ENCODE measurements at regions not wholly inside any gene's neighbourhood (a gene's known extent, or its start where the extent isn't known, plus 50 kb on each side); places are given as distances from the start of the nearest gene placed in this dataset.
A peak's percentile ranks its signal among the peaks of the same experiment; 100 is the strongest.
"Not testable (repeated sequence)": the region's sequence is repeated elsewhere in the genome, so short reads cannot be mapped to it uniquely, and the experiment has no call there.

DNA sequence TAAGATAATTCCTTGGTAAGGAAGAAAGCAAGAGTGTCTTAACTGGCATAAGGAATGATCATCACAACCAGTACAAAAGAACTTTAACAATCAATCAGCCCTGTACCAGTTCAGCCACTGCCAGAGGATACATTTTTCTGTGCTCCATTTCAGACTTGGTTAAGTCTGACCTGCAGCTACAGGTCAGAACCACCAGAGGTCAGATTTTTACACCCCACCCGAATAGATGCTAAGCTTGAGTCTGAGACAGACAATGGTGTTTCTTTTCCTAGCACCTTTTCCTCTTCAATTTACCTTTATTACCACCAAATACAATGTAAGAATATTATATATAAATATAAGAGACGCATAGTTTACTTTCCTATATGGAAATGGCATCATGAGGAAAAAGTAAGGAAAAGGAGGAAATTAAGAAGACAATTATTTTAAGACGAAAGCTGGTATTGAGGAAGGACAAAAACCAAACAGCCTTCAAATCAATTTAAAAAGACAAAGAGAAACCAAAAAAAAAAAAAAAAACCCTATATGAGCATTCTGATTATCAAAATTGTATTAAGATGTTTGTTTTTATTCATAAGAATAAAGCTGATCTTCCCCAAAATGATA lies 215.3 kb upstream of the TTC29 start:
- no peak overlapping the region for H3K4me3 ChIP-seq (ENCODE audit: low read length in 3 of 3)
- peak; percentile 66 for TF ChIP-seq CTCF (IDR thresholded peaks at IDR 0.05; ENCODE audit: borderline replicate concordance, extremely low read depth, insufficient read depth)
- no peaks in the 10 kb centered on the region for H3K9me3 ChIP-seq (ENCODE audit: control insufficient read depth in 2 of 3, insufficient read depth in 1 of 3, low read length in 3 of 3)
- intact Hi-C loops (cut with DNase I), result no loop called here
- H3K9ac ChIP-seq (ENCODE audit: low read length in 3 of 3), result no peak overlapping the region
- H3K27me3 ChIP-seq (ENCODE audit: control insufficient read depth, insufficient read depth, low read length), result no peaks in the 10 kb centered on the region
- DNase-seq (peak in 3 of 5 donors; percentile 31 to 70 (median 55)), FAIRE-seq (no peak)
- H3K27ac ChIP-seq (ENCODE audit: low read depth in 2 of 2, low read length in 2 of 2), result no peak overlapping the region
- H3K4me1 ChIP-seq (ENCODE audit: control insufficient read depth in 2 of 3, insufficient read depth in 2 of 3, low read depth in 1 of 3, low read length in 3 of 3), result no peaks in the 10 kb centered on the region
- no peaks in the 10 kb centered on the region for H3K36me3 ChIP-seq (ENCODE audit: control insufficient read depth in 2 of 3, insufficient read depth in 3 of 3, low read length in 3 of 3)

- Histone ChIP-seq H3K9ac (ENCODE audit: low read length in 3 of 3) (no peak overlapping the region), H3K4me3 (ENCODE audit: low read length in 3 of 3) (no peak overlapping the region), H3K9me3 (ENCODE audit: control insufficient read depth in 2 of 3, insufficient read depth in 1 of 3, low read length in 3 of 3) (no peaks in the 10 kb centered on the region), H3K4me1 (ENCODE audit: control insufficient read depth in 2 of 3, insufficient read depth in 2 of 3, low read depth in 1 of 3, low read length in 3 of 3) (no peaks in the 10 kb centered on the region), H3K27ac (ENCODE audit: low read depth in 2 of 2, low read length in 2 of 2) (no peak overlapping the region), H3K27me3 (ENCODE audit: control insufficient read depth, insufficient read depth, low read length) (no peaks in the 10 kb centered on the region), H3K36me3 (ENCODE audit: control insufficient read depth in 2 of 3, insufficient read depth in 3 of 3, low read length in 3 of 3) (no peaks in the 10 kb centered on the region)
- intact Hi-C loops (cut with DNase I), result no loop called here
- no peak for FAIRE-seq
- DNase-seq, result no peak
- TF ChIP-seq CTCF (IDR thresholded peaks at IDR 0.05; ENCODE audit: borderline replicate concordance, extremely low read depth, insufficient read depth), result no peak
These were observed 217.6 kb upstream of the TTC29 start for GRCh38 chr4:147163311-147163710.

- DNase-seq; H3K27me3 ChIP-seq (ENCODE audit: control insufficient read depth, insufficient read depth, low read length); H3K4me1 ChIP-seq (ENCODE audit: control insufficient read depth in 2 of 3, insufficient read depth in 2 of 3, low read depth in 1 of 3, low read length in 3 of 3); H3K4me3 ChIP-seq (ENCODE audit: low read length in 3 of 3); intact Hi-C loops (cut with DNase I); H3K9ac ChIP-seq (ENCODE audit: low read length in 3 of 3); H3K27ac ChIP-seq (ENCODE audit: low read depth in 2 of 2, low read length in 2 of 2); FAIRE-seq; H3K36me3 ChIP-seq (ENCODE audit: control insufficient read depth in 2 of 3, insufficient read depth in 3 of 3, low read length in 3 of 3); H3K9me3 ChIP-seq (ENCODE audit: control insufficient read depth in 2 of 3, insufficient read depth in 1 of 3, low read length in 3 of 3): not testable (repeated sequence)
These were observed 222.5 kb upstream of the TTC29 start for GRCh38 chr4:147168200-147168599.

- H3K36me3 ChIP-seq (ENCODE audit: control insufficient read depth in 2 of 3, insufficient read depth in 3 of 3, low read length in 3 of 3), result no peaks in the 10 kb centered on the region
- no peak overlapping the region for H3K4me3 ChIP-seq (ENCODE audit: low read length in 3 of 3)
- H3K27me3 ChIP-seq (ENCODE audit: control insufficient read depth, insufficient read depth, low read length), result no peaks in the 10 kb centered on the region
- no peaks in the 10 kb centered on the region for H3K4me1 ChIP-seq (ENCODE audit: control insufficient read depth in 2 of 3, insufficient read depth in 2 of 3, low read depth in 1 of 3, low read length in 3 of 3)
- intact Hi-C loops (cut with DNase I), result no loop called here
- peak in 1 of 5 donors; percentile 35 for DNase-seq
- H3K27ac ChIP-seq (ENCODE audit: low read depth in 2 of 2, low read length in 2 of 2), result no peak overlapping the region
- H3K9ac ChIP-seq (ENCODE audit: low read length in 3 of 3), result no peak overlapping the region
- no peaks in the 10 kb centered on the region for H3K9me3 ChIP-seq (ENCODE audit: control insufficient read depth in 2 of 3, insufficient read depth in 1 of 3, low read length in 3 of 3)
- no peak for TF ChIP-seq CTCF (IDR thresholded peaks at IDR 0.05; ENCODE audit: borderline replicate concordance, extremely low read depth, insufficient read depth)
- FAIRE-seq, result no peak
These were observed 227.7 kb upstream of the TTC29 start for GRCh38 chr4:147173322-147173721.

All from kidney (tissue), 13 donors.